ENCODE measurements at regions not wholly inside any gene's neighbourhood (a gene's known extent, or its start where the extent isn't known, plus 50 kb on each side); places are given as distances from the start of the nearest gene placed in this dataset.

GRCh38 chr9:129561594-129562281 is 59.2 kb downstream of the C9orf50 start:
- H3K4me3 ChIP-seq (replicated peaks; ENCODE audit: low read depth, low read length): no peak overlapping the region
- no peak for DNase-seq (ENCODE audit: low read depth)
- TF ChIP-seq CTCF (IDR thresholded peaks at IDR 0.05; ENCODE audit: low read length, missing control alignments): no peak

GRCh38 chr9:129560881-129561306 is 60.0 kb downstream of the C9orf50 start:
- no peak for TF ChIP-seq CTCF (IDR thresholded peaks at IDR 0.05; ENCODE audit: low read length, missing control alignments)
- no peak overlapping the region for H3K4me3 ChIP-seq (replicated peaks; ENCODE audit: low read depth, low read length)
- DNase-seq (ENCODE audit: low read depth): no peak

- TF ChIP-seq CTCF (IDR thresholded peaks at IDR 0.05; ENCODE audit: low read length, missing control alignments): no peak
Measured at GRCh38 chr9:129559506-129559881, 61.4 kb downstream of the C9orf50 start.

GRCh38 chr9:129558551-129559505 is 62.1 kb downstream of the C9orf50 start:
- no peak for DNase-seq (ENCODE audit: low read depth)
- TF ChIP-seq CTCF (IDR thresholded peaks at IDR 0.05; ENCODE audit: low read length, missing control alignments): no peak
- H3K4me3 ChIP-seq (replicated peaks; ENCODE audit: low read depth, low read length): no peak overlapping the region

More at GRCh38 chr9:129559506-129559881, 61.4 kb downstream of the C9orf50 start:
- no peak overlapping the region for H3K4me3 ChIP-seq (replicated peaks; ENCODE audit: low read depth, low read length)
- DNase-seq (ENCODE audit: low read depth): no peak

- TF ChIP-seq CTCF (IDR thresholded peaks at IDR 0.05; ENCODE audit: low read length, missing control alignments): no peak
- no peak overlapping the region for H3K4me3 ChIP-seq (replicated peaks; ENCODE audit: low read depth, low read length)
- no peak for DNase-seq (ENCODE audit: low read depth)
Measured at GRCh38 chr9:129558063-129558550, 62.8 kb downstream of the C9orf50 start.

- H3K4me3 ChIP-seq (replicated peaks; ENCODE audit: low read depth, low read length): no peak overlapping the region
- TF ChIP-seq CTCF (IDR thresholded peaks at IDR 0.05; ENCODE audit: low read length, missing control alignments): no peak
- DNase-seq (ENCODE audit: low read depth): no peak
Measured at GRCh38 chr9:129557192-129558036, 63.5 kb downstream of the C9orf50 start.
